ENCODE measurements at regions not wholly inside any gene's neighbourhood (a gene's known extent, or its start where the extent isn't known, plus 50 kb on each side); places are given as distances from the start of the nearest gene placed in this dataset.
"Not testable (repeated sequence)": the region's sequence is repeated elsewhere in the genome, so short reads cannot be mapped to it uniquely, and the experiment has no call there.

DNA sequence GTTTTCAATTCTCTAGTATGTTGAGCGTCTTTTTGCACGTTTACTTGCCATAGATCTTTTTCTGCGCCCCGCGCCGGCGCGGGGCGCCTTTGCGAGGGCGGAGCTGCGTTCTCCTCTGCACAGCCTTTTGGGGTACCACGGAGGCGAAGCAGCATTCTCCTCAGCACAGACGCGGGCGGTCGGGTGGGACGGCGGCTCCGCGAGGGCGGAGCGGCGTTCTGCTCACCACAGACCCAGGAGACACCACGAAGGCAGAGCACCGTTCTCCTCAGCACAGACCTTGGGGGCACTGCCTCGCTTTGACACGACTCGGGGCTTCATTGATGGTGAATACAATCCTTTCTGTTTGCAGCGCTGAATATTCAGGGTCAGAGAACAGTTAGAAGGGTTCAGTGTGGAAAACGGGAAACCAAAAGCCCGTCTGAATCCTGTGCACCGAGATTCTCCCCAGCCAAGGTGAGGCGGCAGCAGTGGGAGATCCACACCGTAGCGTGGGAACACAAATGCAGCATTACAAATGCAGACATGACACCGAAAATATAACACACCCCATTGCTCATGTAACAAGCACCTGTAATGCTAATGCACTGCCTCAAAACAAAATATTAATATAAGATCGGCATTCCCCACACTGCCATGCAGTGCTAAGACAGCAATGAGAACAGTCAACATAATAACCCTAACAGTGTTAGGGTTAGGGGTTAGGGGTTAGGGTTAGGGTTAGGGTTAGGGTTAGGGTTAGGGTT, 190.7 kb upstream of the VIPR2 start:
- DNase-seq (ENCODE audit: low spot score): not testable (repeated sequence)

- DNase-seq (ENCODE audit: low spot score): not testable (repeated sequence)
Observed at GRCh38 chr7:159332854-159333479, 188.3 kb upstream of the VIPR2 start.

- no peak for DNase-seq (ENCODE audit: low spot score)
Observed at GRCh38 chr7:159331462-159331861, 186.8 kb upstream of the VIPR2 start.

DNA sequence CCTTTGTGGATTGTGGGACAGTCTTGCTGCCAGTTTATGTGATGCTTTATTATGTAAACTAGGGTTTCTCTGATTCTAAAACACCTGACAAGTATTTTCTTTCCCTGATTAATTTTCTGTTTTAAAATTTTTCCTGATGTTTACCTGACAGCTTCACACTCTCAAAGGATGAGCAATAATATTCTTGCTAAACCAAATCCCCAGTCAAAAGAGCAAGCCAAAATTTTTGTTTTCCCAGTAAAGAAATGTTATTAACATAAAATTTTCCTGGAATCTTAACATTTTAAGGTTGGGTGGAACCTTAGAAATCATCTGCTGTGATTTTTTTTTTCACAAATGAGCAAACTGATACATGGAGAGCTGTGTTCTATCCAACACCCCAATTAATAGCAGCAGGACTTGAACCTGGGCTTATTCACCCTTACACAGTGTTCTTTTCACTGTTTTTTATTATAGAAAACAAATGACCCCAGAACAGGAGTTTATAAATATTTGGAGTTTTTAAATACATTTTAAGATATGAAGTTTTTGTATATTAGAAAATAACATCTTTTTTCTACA, 185.2 kb upstream of the VIPR2 start:
- no peak for DNase-seq (ENCODE audit: low spot score)

GRCh38 chr7:159328096-159328495, 183.4 kb upstream of the VIPR2 start:
- no peak for DNase-seq (ENCODE audit: low spot score)

DNA sequence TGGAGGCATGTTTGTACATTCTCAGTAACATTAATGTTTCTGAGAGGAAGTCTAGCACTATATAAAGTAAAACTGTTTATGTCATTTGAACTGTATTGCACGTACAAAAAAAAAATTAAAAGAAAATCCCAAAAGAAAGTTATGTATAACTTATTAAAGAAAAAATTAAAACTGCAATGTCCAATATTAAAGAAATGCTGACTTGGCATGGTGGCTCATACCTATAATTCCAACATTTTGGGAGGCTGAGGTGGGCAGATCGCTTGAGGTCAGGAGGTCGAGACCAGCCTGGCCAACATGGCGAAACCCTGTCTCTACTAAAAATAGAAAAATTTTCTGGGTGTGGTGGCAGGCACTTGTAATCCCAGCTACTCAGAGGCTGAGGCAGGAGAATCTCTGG, 178.7 kb upstream of the VIPR2 start:
- DNase-seq (ENCODE audit: low spot score): no peak

- no peak for DNase-seq (ENCODE audit: low spot score)
Observed at GRCh38 chr7:159321278-159321677, 176.6 kb upstream of the VIPR2 start.

GRCh38 chr7:159318682-159319351, 174.2 kb upstream of the VIPR2 start:
- DNase-seq (ENCODE audit: low spot score): no peak

DNA sequence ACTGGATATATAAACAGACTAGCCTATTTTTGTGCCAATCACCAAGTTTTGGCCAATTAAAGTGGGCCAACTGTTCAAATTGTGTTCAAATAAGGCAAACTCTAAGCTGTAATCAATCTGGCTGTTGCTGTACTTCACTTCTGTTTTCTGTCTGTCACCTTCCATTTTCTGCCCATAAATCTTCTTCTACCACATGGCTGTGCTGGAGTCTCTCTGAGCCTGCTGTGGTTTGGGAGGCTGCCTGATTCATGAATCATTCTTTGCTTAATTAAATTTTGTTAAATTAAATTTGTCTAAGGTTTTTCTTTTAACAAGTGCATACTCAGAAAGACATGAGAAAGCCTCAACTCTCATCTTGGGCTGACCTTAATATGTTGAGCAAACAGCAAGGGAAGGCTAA, 172.6 kb upstream of the VIPR2 start:
- DNase-seq (ENCODE audit: low spot score): no peak

GRCh38 chr7:159311172-159311494, 166.5 kb upstream of the VIPR2 start:
- no peak for DNase-seq (ENCODE audit: low spot score)

DNA sequence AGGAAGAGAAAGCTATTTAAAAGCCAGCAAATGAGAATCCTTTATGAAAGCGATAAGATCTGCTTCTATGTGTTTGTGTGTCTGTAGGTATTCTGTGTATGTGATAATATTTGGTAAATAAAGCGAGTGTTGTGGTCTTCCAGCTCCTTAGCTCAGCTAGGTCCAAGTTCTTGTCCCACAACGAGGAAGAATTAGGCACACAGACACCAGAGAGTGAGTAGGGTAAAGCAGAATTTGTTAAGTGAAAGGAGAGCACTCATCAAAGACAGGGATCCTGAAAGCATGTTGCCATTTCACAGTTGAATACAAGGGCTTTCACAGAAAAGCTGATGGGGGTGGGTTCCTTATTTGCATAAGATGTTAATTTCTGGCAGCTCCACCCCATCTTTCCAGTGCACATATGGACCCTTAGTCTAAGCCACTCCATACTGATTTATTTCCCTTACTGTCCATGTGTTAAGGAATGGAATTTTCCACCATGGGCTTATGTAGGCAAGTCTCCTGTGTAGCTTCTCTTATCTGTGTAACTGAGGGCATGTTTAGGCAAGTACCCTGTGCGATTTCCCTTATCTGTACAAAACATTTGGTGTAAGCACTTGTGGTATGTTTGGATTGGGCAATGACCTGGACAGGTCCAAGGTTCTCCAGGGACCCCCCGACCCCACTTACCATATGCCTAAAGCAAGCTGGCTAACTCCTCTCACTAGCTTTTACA, 165.9 kb upstream of the VIPR2 start:
- no peak for DNase-seq (ENCODE audit: low spot score)

GRCh38 chr7:159309214-159309613, 164.5 kb upstream of the VIPR2 start:
- DNase-seq (ENCODE audit: low spot score): not testable (repeated sequence)

- DNase-seq (ENCODE audit: low spot score): no peak
Observed at GRCh38 chr7:159306012-159306411, 161.3 kb upstream of the VIPR2 start.

GRCh38 chr7:159305185-159305584, 160.5 kb upstream of the VIPR2 start:
- not testable (repeated sequence) for DNase-seq (ENCODE audit: low spot score)

- not testable (repeated sequence) for DNase-seq (ENCODE audit: low spot score)
Observed at GRCh38 chr7:159303510-159303909, 158.8 kb upstream of the VIPR2 start.

- no peak for DNase-seq (ENCODE audit: low spot score)
Observed at GRCh38 chr7:159296093-159296681, 151.5 kb upstream of the VIPR2 start.

DNA sequence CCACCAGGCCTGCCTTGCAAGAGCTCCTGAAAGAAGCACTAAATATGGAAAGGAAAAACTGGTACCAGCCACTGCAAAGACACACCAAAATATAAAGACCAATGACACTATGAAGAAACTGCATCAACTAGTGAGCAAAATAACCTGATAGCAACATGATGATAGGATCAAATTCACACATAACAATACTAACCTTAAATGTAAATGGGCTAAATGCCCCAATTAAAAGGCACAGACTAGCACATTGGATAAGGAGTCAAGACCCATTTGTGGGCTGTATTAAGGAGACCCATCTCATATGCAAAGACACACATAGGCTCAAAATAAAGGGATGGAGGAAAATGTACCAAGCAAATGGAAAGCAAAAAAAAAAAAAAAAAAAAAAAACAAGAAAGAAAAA, 141.8 kb upstream of the VIPR2 start:
- not testable (repeated sequence) for DNase-seq (ENCODE audit: low spot score)

DNA sequence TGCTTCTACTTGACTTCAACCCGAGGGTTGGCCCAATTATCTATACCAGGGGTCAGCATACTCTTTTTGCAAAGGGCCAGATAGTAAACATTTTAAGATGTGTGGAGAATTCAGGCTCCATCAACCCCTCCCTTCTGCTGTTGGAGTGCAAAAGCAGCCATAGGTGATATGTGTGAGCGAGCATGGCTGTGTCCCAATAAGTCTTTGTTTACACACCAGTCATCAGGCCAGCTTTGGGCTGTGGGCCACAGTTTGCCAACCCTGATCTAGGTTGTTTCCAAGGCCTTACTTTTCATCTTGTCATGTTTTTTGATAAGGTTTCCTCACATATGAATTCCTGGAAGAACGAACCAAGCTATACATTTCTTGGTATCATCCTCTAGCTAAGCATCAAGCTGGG, 136.9 kb upstream of the VIPR2 start:
- DNase-seq (ENCODE audit: low spot score): no peak

DNA sequence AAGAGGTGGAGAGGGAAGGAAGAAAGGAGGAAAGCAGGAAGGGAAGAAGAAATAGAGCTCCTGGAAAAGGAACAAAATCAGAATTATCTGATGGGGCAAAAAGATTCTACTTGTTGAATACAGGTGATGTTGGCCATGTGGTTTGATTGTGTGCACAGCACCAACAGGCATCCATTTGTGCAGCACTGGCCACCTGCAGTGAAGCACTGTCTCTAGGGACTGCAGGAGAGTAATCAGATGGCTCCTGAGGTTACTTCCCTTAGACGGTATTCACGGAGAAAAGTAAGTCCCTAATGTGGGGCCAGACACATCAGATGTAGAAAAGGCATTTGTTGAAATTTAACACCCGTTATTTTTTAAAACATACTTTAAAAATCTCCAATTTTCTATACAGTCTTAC, 135.3 kb upstream of the VIPR2 start:
- no peak for DNase-seq (ENCODE audit: low spot score)

GRCh38 chr7:159272739-159273138, 128.1 kb upstream of the VIPR2 start:
- no peak for DNase-seq (ENCODE audit: low spot score)

DNA sequence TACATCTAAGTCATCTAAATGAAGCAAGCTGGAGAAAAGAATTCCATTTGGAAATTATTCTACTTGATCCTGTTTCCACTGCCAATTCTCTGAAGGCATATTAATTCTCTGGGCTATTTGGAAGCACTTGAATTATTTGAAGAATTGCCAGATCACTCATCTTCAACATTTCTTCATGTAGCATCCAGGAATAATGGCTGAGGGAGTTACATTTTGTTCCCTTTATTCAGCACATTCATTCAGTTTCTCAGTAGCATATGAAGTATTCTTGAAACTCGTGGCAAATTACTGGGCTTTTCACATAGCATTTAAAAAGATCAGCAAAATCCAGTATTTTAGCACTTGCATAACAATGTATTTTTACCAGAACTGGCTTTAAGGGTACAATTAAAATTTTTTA, 127.1 kb upstream of the VIPR2 start:
- no peak for DNase-seq (ENCODE audit: low spot score)

DNA sequence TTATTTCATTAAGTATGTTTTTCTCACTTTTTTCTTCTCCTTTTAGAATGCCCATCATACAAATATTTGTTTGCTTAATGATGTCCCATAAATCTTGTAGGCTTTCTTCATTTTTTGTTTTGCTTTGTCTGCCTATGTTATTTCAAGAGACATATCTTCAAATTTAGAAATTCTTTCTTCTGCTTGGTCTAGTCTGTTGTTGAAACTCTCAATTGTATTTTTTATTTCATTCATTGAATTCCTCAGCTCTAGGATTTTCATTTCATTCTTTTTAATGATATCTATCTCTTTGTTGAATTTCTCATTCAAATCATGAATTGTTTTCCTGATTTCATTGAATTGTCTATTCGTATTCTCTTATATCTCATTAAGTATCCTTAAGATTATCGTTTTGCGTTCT, 125.1 kb upstream of the VIPR2 start:
- DNase-seq (ENCODE audit: low spot score): no peak

Measured in A172 (cell line).